ENCODE measurements at regions not wholly inside any gene's neighbourhood (a gene's known extent, or its start where the extent isn't known, plus 50 kb on each side); places are given as distances from the start of the nearest gene placed in this dataset.

DNA sequence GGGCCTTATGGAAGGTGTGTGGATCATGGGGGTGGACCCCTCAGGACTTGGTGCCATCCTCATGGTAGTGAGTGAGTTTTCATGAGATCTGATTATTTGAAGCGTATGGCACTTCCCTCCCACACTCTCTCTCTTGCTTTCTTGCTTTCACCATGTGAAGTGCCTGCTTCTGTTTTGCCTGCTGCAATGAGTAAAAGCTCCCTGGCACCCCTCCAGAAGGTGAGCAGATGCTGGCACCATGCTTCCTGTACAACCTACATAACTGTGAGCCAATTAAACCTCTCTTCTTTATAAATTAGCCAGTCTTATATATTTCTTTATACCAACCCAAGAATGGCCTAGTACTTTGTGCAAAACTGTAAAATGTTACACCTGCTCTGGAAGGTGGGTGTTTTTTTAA, 396.8 kb upstream of the HS3ST5 start:
- no peak overlapping the region for H3K27ac ChIP-seq
- H3K9me3 ChIP-seq = no peaks in the 10 kb centered on the region
- intact Hi-C loops (cut with DNase I; ENCODE audit: low total_unique reads) = no loop called here
- H3K36me3 ChIP-seq = no peaks in the 10 kb centered on the region
- no peaks in the 10 kb centered on the region for H3K4me1 ChIP-seq
- no peaks in the 10 kb centered on the region for H3K27me3 ChIP-seq
- no peak for DNase-seq
- no peak overlapping the region for H3K4me3 ChIP-seq
- TF ChIP-seq, protein P1, sequence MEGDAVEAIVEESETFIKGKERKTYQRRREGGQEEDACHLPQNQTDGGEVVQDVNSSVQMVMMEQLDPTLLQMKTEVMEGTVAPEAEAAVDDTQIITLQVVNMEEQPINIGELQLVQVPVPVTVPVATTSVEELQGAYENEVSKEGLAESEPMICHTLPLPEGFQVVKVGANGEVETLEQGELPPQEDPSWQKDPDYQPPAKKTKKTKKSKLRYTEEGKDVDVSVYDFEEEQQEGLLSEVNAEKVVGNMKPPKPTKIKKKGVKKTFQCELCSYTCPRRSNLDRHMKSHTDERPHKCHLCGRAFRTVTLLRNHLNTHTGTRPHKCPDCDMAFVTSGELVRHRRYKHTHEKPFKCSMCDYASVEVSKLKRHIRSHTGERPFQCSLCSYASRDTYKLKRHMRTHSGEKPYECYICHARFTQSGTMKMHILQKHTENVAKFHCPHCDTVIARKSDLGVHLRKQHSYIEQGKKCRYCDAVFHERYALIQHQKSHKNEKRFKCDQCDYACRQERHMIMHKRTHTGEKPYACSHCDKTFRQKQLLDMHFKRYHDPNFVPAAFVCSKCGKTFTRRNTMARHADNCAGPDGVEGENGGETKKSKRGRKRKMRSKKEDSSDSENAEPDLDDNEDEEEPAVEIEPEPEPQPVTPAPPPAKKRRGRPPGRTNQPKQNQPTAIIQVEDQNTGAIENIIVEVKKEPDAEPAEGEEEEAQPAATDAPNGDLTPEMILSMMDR (IDR thresholded peaks at IDR 0.05) = no peak

- TF ChIP-seq, protein P1 (IDR thresholded peaks at IDR 0.05) = no peak
These were observed 392.4 kb upstream of the HS3ST5 start for GRCh38 chr6:114735025-114735735.

DNA sequence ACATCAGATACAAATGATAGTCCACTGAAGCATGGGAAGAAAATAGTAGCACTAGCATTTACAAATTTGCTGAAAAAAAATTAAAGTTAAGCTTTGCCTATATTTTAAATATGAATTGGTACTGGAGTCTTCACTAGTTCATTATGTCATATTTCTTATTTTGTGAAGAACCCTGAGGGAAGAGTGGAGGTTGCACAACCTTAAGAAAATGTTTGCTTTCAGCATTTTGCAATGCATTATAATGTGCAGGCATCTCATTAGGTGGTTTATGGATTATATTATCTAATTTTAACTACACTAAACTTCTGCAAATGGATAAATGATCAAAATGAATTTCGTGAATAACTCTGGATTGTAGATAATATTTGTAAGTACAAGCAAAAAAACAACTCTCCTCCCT, 390.8 kb upstream of the HS3ST5 start:
- Histone ChIP-seq H3K9me3 (no peaks in the 10 kb centered on the region), H3K36me3 (no peaks in the 10 kb centered on the region), H3K27ac (no peak overlapping the region), H3K27me3 (no peaks in the 10 kb centered on the region), H3K4me3 (no peak overlapping the region), H3K4me1 (no peaks in the 10 kb centered on the region)
- intact Hi-C loops (cut with DNase I; ENCODE audit: low total_unique reads) = no loop called here
- DNase-seq = no peak
- TF ChIP-seq, protein P1 (IDR thresholded peaks at IDR 0.05) = no peak

More at GRCh38 chr6:114735025-114735735, 392.4 kb upstream of the HS3ST5 start:
- intact Hi-C loops (cut with DNase I; ENCODE audit: low total_unique reads) = no loop called here
- no peaks in the 10 kb centered on the region for H3K36me3 ChIP-seq
- DNase-seq = no peak
- H3K27ac ChIP-seq = no peak overlapping the region
- no peaks in the 10 kb centered on the region for H3K27me3 ChIP-seq
- no peak overlapping the region for H3K4me3 ChIP-seq
- H3K9me3 ChIP-seq = no peaks in the 10 kb centered on the region
- no peaks in the 10 kb centered on the region for H3K4me1 ChIP-seq

- H3K9me3 ChIP-seq = no peaks in the 10 kb centered on the region
- TF ChIP-seq, protein P1 (IDR thresholded peaks at IDR 0.05) = no peak
- H3K36me3 ChIP-seq = no peaks in the 10 kb centered on the region
- no peaks in the 10 kb centered on the region for H3K4me1 ChIP-seq
- no peak overlapping the region for H3K4me3 ChIP-seq
- intact Hi-C loops (cut with DNase I; ENCODE audit: low total_unique reads) = no loop called here
- no peak overlapping the region for H3K27ac ChIP-seq
- H3K27me3 ChIP-seq = no peaks in the 10 kb centered on the region
- no peak for DNase-seq
These were observed 376.0 kb upstream of the HS3ST5 start for GRCh38 chr6:114718716-114719270.

GRCh38 chr6:114718186-114718585, 375.4 kb upstream of the HS3ST5 start:
- intact Hi-C loops (cut with DNase I; ENCODE audit: low total_unique reads) = no loop called here
- Histone ChIP-seq H3K27ac (no peak overlapping the region), H3K9me3 (no peaks in the 10 kb centered on the region), H3K4me3 (no peak overlapping the region), H3K4me1 (no peaks in the 10 kb centered on the region), H3K27me3 (no peaks in the 10 kb centered on the region), H3K36me3 (no peaks in the 10 kb centered on the region)
- no peak for DNase-seq
- TF ChIP-seq, protein P1 (IDR thresholded peaks at IDR 0.05) = no peak
